Adrenal gland (tissue), 5 donors: ENCODE measurements at regions not wholly inside any gene's neighbourhood (a gene's known extent, or its start where the extent isn't known, plus 50 kb on each side); places are given as distances from the start of the nearest gene placed in this dataset.

Experiments
- POLR2A ChIP-seq, 2 donors: fragments of 450-650 bp; IDR thresholded peaks; one replicate each; pipeline ENCODE4 v1.6.1; 2017; ENCODE audit warnings: antibody characterized with exemption in 2 of 2, mild to moderate bottlenecking in 2 of 2, moderate library complexity in 1 of 2
- TF ChIP-seq, protein P1 (sequence below), 6 experiments: fragments of 450-650 bp in 4 of 6; fragments of 200-600 bp in 2 of 6; sonication (generic) in 1 of 6; IDR thresholded peaks; 1 replicate in 5 of 6; 2 replicates in 1 of 6; pipeline versions ENCODE4 v1.5.1 to v1.8.0; 2016 to 2021; ENCODE audit warnings: antibody characterized with exemption in 6 of 6, mild to moderate bottlenecking in 2 of 6, moderate library complexity in 1 of 6
- donor health status: DM: no; HTN: no; CAD: no.

DNA sequence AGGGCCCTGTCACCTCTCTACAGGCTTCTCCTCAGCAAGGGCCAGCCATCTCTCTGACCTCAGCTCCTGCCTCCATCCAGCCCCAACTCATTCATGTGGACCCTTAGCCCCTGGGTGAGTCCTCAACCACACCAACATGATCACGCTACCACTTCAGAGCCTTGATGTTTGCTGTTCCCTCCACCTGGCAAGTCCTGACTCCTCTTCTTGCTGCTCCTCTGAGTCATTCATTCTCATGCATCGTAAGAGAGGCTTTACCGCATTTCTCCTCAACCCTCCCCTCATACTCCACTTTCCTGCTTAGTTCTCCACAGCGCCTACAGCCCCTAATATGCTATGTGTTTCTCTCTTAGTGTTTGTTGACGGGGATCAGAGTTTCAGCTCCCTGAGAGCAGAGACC is 99.9 kb downstream of the C17orf67 start:
- TF ChIP-seq, protein P1, sequence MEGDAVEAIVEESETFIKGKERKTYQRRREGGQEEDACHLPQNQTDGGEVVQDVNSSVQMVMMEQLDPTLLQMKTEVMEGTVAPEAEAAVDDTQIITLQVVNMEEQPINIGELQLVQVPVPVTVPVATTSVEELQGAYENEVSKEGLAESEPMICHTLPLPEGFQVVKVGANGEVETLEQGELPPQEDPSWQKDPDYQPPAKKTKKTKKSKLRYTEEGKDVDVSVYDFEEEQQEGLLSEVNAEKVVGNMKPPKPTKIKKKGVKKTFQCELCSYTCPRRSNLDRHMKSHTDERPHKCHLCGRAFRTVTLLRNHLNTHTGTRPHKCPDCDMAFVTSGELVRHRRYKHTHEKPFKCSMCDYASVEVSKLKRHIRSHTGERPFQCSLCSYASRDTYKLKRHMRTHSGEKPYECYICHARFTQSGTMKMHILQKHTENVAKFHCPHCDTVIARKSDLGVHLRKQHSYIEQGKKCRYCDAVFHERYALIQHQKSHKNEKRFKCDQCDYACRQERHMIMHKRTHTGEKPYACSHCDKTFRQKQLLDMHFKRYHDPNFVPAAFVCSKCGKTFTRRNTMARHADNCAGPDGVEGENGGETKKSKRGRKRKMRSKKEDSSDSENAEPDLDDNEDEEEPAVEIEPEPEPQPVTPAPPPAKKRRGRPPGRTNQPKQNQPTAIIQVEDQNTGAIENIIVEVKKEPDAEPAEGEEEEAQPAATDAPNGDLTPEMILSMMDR (IDR thresholded peaks at IDR 0.05) = no peak
- no peak for TF ChIP-seq POLR2A (IDR thresholded peaks at IDR 0.05)
